ENCODE measurements at regions not wholly inside any gene's neighbourhood (a gene's known extent, or its start where the extent isn't known, plus 50 kb on each side); places are given as distances from the start of the nearest gene placed in this dataset.
"Not testable (repeated sequence)": the region's sequence is repeated elsewhere in the genome, so short reads cannot be mapped to it uniquely, and the experiment has no call there.

DNA sequence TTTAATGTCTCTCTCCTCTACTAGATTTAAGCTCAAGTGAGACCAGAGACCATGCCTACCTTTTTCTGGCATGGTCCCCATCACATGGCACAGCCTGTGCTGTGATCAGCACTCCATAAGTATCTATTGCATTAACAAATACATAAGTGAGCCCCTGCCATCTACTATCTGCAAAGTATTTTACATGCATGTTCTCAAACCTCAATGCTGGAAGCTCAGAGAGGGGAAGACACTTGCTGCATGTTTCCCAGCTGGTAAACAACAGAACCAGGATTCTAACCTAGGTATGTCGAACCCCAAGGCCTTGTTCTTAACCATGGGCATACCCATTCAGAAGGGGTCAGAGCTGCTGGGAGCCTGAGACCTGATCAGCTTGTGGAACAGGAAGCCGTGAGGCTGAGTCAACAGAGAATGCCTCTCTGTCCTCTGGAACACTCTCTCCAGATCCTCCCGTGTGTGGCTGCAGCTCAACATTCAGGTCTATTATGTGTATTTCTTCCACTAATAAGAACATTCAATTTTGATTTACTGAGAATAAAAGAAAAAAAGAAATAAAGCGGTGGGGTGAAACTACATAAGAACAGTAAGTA lies 232.5 kb upstream of the MSX2 start:
- Mint-ChIP-seq H3K4me1 (ENCODE audit: unreplicated experiment) (peaks cover 17% of the 10 kb centered on the region), H3K9me3 (peaks cover 12% of the 10 kb centered on the region), H3K4me3 (no peak overlapping the region), H3K27ac (no peak overlapping the region), H3K27me3 (peaks cover 27% of the 10 kb centered on the region), H3K36me3 (no peaks in the 10 kb centered on the region)
- no peak for DNase-seq (ENCODE audit: extremely low spot score, unreplicated experiment)
- TF ChIP-seq, protein P1, sequence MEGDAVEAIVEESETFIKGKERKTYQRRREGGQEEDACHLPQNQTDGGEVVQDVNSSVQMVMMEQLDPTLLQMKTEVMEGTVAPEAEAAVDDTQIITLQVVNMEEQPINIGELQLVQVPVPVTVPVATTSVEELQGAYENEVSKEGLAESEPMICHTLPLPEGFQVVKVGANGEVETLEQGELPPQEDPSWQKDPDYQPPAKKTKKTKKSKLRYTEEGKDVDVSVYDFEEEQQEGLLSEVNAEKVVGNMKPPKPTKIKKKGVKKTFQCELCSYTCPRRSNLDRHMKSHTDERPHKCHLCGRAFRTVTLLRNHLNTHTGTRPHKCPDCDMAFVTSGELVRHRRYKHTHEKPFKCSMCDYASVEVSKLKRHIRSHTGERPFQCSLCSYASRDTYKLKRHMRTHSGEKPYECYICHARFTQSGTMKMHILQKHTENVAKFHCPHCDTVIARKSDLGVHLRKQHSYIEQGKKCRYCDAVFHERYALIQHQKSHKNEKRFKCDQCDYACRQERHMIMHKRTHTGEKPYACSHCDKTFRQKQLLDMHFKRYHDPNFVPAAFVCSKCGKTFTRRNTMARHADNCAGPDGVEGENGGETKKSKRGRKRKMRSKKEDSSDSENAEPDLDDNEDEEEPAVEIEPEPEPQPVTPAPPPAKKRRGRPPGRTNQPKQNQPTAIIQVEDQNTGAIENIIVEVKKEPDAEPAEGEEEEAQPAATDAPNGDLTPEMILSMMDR (conservative IDR thresholded peaks at IDR 0.05): no peak

- peaks cover 13% of the 10 kb centered on the region for H3K4me1 Mint-ChIP-seq (ENCODE audit: unreplicated experiment)
- no peaks in the 10 kb centered on the region for H3K36me3 Mint-ChIP-seq
- no peak overlapping the region for H3K4me3 Mint-ChIP-seq
- DNase-seq (ENCODE audit: extremely low spot score, unreplicated experiment): no peak
- peaks cover 9% of the 10 kb centered on the region for H3K9me3 Mint-ChIP-seq
- H3K27me3 Mint-ChIP-seq: peaks cover 24% of the 10 kb centered on the region
- TF ChIP-seq, protein P1 (conservative IDR thresholded peaks at IDR 0.05): no peak
- H3K27ac Mint-ChIP-seq: no peak overlapping the region
These were observed 230.9 kb upstream of the MSX2 start for GRCh38 chr5:174493530-174493929.

- Mint-ChIP-seq H3K27me3 (peaks cover 25% of the 10 kb centered on the region), H3K4me1 (ENCODE audit: unreplicated experiment) (peaks cover 13% of the 10 kb centered on the region)
- not testable (repeated sequence) for H3K36me3 Mint-ChIP-seq; H3K4me3 Mint-ChIP-seq; DNase-seq (ENCODE audit: extremely low spot score, unreplicated experiment); H3K9me3 Mint-ChIP-seq; H3K27ac Mint-ChIP-seq
These were observed 226.4 kb upstream of the MSX2 start for GRCh38 chr5:174497939-174498338.

GRCh38 chr5:174498575-174498974 lies 225.8 kb upstream of the MSX2 start:
- DNase-seq (ENCODE audit: extremely low spot score, unreplicated experiment); H3K36me3 Mint-ChIP-seq; H3K27ac Mint-ChIP-seq; H3K4me3 Mint-ChIP-seq; H3K9me3 Mint-ChIP-seq: not testable (repeated sequence)
- H3K4me1 Mint-ChIP-seq (ENCODE audit: unreplicated experiment): peaks cover 16% of the 10 kb centered on the region
- H3K27me3 Mint-ChIP-seq: peaks cover 23% of the 10 kb centered on the region

- TF ChIP-seq, protein P1 (conservative IDR thresholded peaks at IDR 0.05): no peak
- DNase-seq (ENCODE audit: extremely low spot score, unreplicated experiment): no peak
- Mint-ChIP-seq H3K27ac (no peak overlapping the region), H3K4me3 (no peak overlapping the region), H3K9me3 (peaks cover 17% of the 10 kb centered on the region), H3K36me3 (no peaks in the 10 kb centered on the region), H3K27me3 (peaks cover 22% of the 10 kb centered on the region), H3K4me1 (ENCODE audit: unreplicated experiment) (peaks cover 19% of the 10 kb centered on the region)
These were observed 223.7 kb upstream of the MSX2 start for GRCh38 chr5:174500636-174501035.

DNA sequence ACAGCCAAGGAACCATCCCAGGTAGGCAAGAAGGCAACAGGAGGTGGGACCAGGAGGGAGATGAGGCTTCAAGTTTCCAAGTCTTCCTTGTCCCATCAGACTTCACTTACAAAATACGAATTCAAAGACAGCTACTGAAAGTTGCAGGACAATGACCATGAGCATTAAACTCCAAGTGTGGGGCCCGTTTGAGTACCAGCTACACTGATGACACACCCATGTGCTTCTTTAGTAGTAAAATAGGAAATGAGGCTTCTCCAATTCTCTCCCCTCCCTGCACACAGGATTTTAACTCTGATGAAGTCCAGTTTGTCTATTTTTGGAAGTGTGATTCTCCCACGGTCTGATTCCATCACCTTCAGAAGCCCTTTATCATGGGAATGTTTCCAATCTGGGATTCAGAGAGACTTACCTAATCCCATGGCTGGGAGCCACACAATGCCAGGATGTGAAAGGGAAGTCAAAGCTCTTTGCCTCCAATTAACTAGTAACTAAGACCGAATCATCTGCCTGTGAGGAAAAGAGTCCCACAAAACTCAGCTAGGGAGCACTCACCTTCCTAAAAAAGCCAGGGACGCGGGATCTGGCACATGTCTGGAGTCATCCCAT lies 222.8 kb upstream of the MSX2 start:
- TF ChIP-seq, protein P1 (conservative IDR thresholded peaks at IDR 0.05): no peak
- peaks cover 16% of the 10 kb centered on the region for H3K27me3 Mint-ChIP-seq

More for the DNA sequence above, 222.8 kb upstream of the MSX2 start:
- peaks cover 17% of the 10 kb centered on the region for H3K9me3 Mint-ChIP-seq
- DNase-seq (ENCODE audit: extremely low spot score, unreplicated experiment): no peak
- H3K4me3 Mint-ChIP-seq: no peak overlapping the region
- peaks cover 20% of the 10 kb centered on the region for H3K4me1 Mint-ChIP-seq (ENCODE audit: unreplicated experiment)
- no peak overlapping the region for H3K27ac Mint-ChIP-seq
- H3K36me3 Mint-ChIP-seq: no peaks in the 10 kb centered on the region
